HCT116 (cell line): ENCODE measurements at regions not wholly inside any gene's neighbourhood (a gene's known extent, or its start where the extent isn't known, plus 50 kb on each side); places are given as distances from the start of the nearest gene placed in this dataset.

Experiments
- ATAC-seq: fragments of 200-7000 bp; cut with Tn5 transposase; 2 replicates; pipeline ENCODE4 v1.9.1; 2020; ENCODE audit warnings: mild to moderate bottlenecking, moderate library complexity
- BruUV-seq: library from RNA; stranded (reverse); fragments of 400-500 nt; replicated peaks from 2 replicates; lab custom pipeline; 2021; lab: Mats Ljungman, UMichigan
- CTCF ChIA-PET: fragments of 300-600 bp; sonication (Branson Sonifier 250); formaldehyde crosslinking; loops from one replicate; lab custom pipeline; 2021; ENCODE audit warnings: antibody characterized with exemption; lab: Charles Lee
- POLR2A ChIA-PET: fragments of 300-600, 350-600 bp; sonication (Branson Sonifier 250); formaldehyde crosslinking; loops from one replicate; lab custom pipeline; 2021; ENCODE audit warnings: antibody characterized with exemption; lab: Charles Lee
- RAD21 ChIA-PET, 2 experiments: fragments of 300-600 bp; sonication (Branson Sonifier 250); formaldehyde crosslinking; loops; one replicate each; lab custom pipeline; 2023; ENCODE audit warnings: low total read pairs in 2 of 2; ENCODE audit not compliant: uncharacterized antibody in 2 of 2, unreplicated experiment in 2 of 2, low non-redundant PET in 1 of 2; lab: Charles Lee
- DNase-seq: peaks from one replicate; pipeline ENCODE4 v3.0.0-alpha.2; 2010; ENCODE audit warnings: low read depth, low spot score
- H2AFZ ChIP-seq: fragments of 200-600 bp; shearing (Covaris generic), sonication (generic); 2 replicates; pipeline ENCODE4 v1.6.1; 2017; ENCODE audit warnings: low read depth, mixed run types, mixed read lengths, antibody characterized with exemption, low read length; ENCODE audit not compliant: poor library complexity, severe bottlenecking
- H3K27ac ChIP-seq: 2 replicates; pipeline ENCODE4 v1.5.1; 2012; ENCODE audit warnings: low read depth, low read length
- H3K27me3 ChIP-seq: fragments of 200-600 bp; sonication (generic); 2 replicates; pipeline ENCODE4 v1.6.1; 2016; ENCODE audit warnings: mixed run types, low read length, mixed read lengths; ENCODE audit not compliant: insufficient read depth
- H3K36me3 ChIP-seq, 2 experiments: fragments of 200-500 bp in 1 of 2; fragments of 200-600 bp in 1 of 2; sonication (Bioruptor generic) in 1 of 2; sonication (generic) in 1 of 2; 2 replicates each; pipeline versions ENCODE4 v1.5.1 to v1.6.1; 2014 to 2016; ENCODE audit warnings: low read length in 2 of 2, inconsistent platforms in 1 of 2, mixed read lengths in 1 of 2, mixed run types in 1 of 2; ENCODE audit not compliant: insufficient read depth in 2 of 2, control insufficient read depth in 1 of 2
- H3K4me1 ChIP-seq, 2 experiments: fragments of 200-600 bp in 1 of 2; sonication (generic) in 1 of 2; 2 replicates each; pipeline versions ENCODE4 v1.5.1 to v1.6.1; 2012 to 2017; ENCODE audit warnings: low read length in 2 of 2, inconsistent platforms in 1 of 2, mild to moderate bottlenecking in 1 of 2, mixed read lengths in 1 of 2, mixed run types in 1 of 2, moderate library complexity in 1 of 2; ENCODE audit not compliant: insufficient read depth in 2 of 2, control insufficient read depth in 1 of 2
- H3K4me2 ChIP-seq: fragments of 200-600 bp; sonication (generic); 2 replicates; pipeline ENCODE4 v1.6.1; 2017; ENCODE audit warnings: mixed run types, low read length, mixed read lengths
- H3K4me3 ChIP-seq, 2 experiments: fragments of 200-600 bp in 1 of 2; sonication (generic) in 1 of 2; replicated peaks in 1 of 2; 2 replicates each; pipeline ENCODE4 v1.5.1; 2011 to 2016; ENCODE audit warnings: low read length in 2 of 2, control low read depth in 1 of 2, low read depth in 1 of 2, mild to moderate bottlenecking in 1 of 2, mixed read lengths in 1 of 2, mixed run types in 1 of 2
- H3K79me2 ChIP-seq: fragments of 200-600 bp; sonication (generic); 2 replicates; pipeline ENCODE4 v1.6.1; 2017; ENCODE audit warnings: mild to moderate bottlenecking, mixed run types, low read length, moderate library complexity, mixed read lengths; ENCODE audit not compliant: insufficient read depth
- H3K9ac ChIP-seq: fragments of 200-600 bp; sonication (generic); 2 replicates; pipeline ENCODE4 v1.6.1; 2016; ENCODE audit warnings: low read length, mixed read lengths
- H3K9me2 ChIP-seq: fragments of 200-600 bp; sonication (generic), shearing (Covaris generic); 2 replicates; pipeline ENCODE4 v1.6.1; 2017; ENCODE audit warnings: mixed run types, mild to moderate bottlenecking, moderate library complexity; ENCODE audit not compliant: insufficient read depth
- H3K9me3 ChIP-seq, 2 experiments: fragments of 200-500 bp in 1 of 2; fragments of 200-600 bp in 1 of 2; sonication (Bioruptor generic) in 1 of 2; sonication (generic) in 1 of 2; 2 replicates each; pipeline ENCODE4 v1.6.1; 2014 to 2017; ENCODE audit warnings: low read length in 2 of 2, mixed read lengths in 2 of 2, inconsistent platforms in 1 of 2, low read depth in 1 of 2, mild to moderate bottlenecking in 1 of 2, mixed run types in 1 of 2, moderate library complexity in 1 of 2; ENCODE audit not compliant: control insufficient read depth in 1 of 2, insufficient read depth in 1 of 2
- H4K20me1 ChIP-seq: fragments of 200-600 bp; sonication (generic), shearing (Covaris generic); 2 replicates; pipeline ENCODE4 v1.6.1; 2017; ENCODE audit warnings: mixed run types, mild to moderate bottlenecking, moderate library complexity; ENCODE audit not compliant: insufficient read depth
- CBX3 ChIP-seq: IDR thresholded peaks from 2 replicates; pipeline ENCODE4 v1.6.1; 2012; ENCODE audit warnings: low read depth
- CEBPB ChIP-seq: IDR thresholded peaks from 2 replicates; pipeline ENCODE4 v1.6.1; 2012; ENCODE audit warnings: low read depth
- EGR1 ChIP-seq: IDR thresholded peaks from 2 replicates; pipeline ENCODE4 v1.6.1; 2012; ENCODE audit warnings: low read depth
- ELF1 ChIP-seq: IDR thresholded peaks from 2 replicates; pipeline ENCODE4 v1.6.1; 2012; ENCODE audit warnings: low read depth, borderline replicate concordance
- EZH2 ChIP-seq: fragments of 200-600 bp; sonication (generic); IDR thresholded peaks from 2 replicates; pipeline ENCODE4 v1.6.1; 2017; ENCODE audit warnings: antibody characterized with exemption, mixed run types
- EZH2phosphoT487 ChIP-seq: fragments of 200-600 bp; IDR thresholded peaks from 2 replicates; pipeline ENCODE4 v1.6.1; 2018; ENCODE audit warnings: antibody characterized with exemption, borderline replicate concordance
- POLR2A ChIP-seq: IDR thresholded peaks from 2 replicates; pipeline ENCODE4 v1.7.0; 2011; ENCODE audit warnings: borderline replicate concordance; ENCODE audit not compliant: insufficient read depth, insufficient read length; ENCODE audit errors: extremely low read depth
- POLR2AphosphoS5 ChIP-seq: IDR thresholded peaks from 2 replicates; pipeline ENCODE4 v1.6.1; 2011; ENCODE audit warnings: mild to moderate bottlenecking, low read depth, low read length, moderate library complexity
- RAD21 ChIP-seq: IDR thresholded peaks from 2 replicates; pipeline ENCODE4 v1.6.1; 2012; ENCODE audit warnings: low read depth, mild to moderate bottlenecking
- SIN3A ChIP-seq: IDR thresholded peaks from 2 replicates; pipeline ENCODE4 v1.6.1; 2012; ENCODE audit warnings: low read depth
- SRF ChIP-seq: IDR thresholded peaks from 2 replicates; pipeline ENCODE4 v1.6.1; 2012; ENCODE audit warnings: low read depth
- YY1 ChIP-seq: IDR thresholded peaks from 2 replicates; pipeline ENCODE4 v1.6.1; 2011; ENCODE audit warnings: low read length, low read depth, moderate library complexity, mild to moderate bottlenecking; ENCODE audit not compliant: insufficient replicate concordance; ENCODE audit errors: extremely low read depth
- ZFX ChIP-seq: fragments of 450-650 bp; IDR thresholded peaks from 2 replicates; pipeline ENCODE4 v1.6.1; 2017
- ZNF274 ChIP-seq: fragments of 200-500 bp; sonication (Bioruptor generic); IDR thresholded peaks from 2 replicates; pipeline ENCODE4 v1.6.1; 2014; ENCODE audit warnings: mild to moderate bottlenecking, low read depth, low read length, inconsistent platforms
- intact Hi-C: fragments of 100-400 bp; cut with micrococcal nuclease; formaldehyde crosslinking; loops from 2 replicates; pipeline ENCODE4 v1.10.0; 2022
- TF ChIP-seq, protein P1 (sequence below): IDR thresholded peaks from 2 replicates; pipeline ENCODE4 v1.6.1; 2012
- TF ChIP-seq, protein P2 (sequence below), 3 experiments: fragments of 200-600 bp in 1 of 3; sonication (generic) in 1 of 3; IDR thresholded peaks in 2 of 3; conservative IDR thresholded peaks in 1 of 3; 2 replicates each; pipeline ENCODE4 v1.5.1; 2012 to 2017; ENCODE audit warnings: low read depth in 2 of 3, low read length in 2 of 3, antibody characterized with exemption in 1 of 3, borderline replicate concordance in 1 of 3, control low read depth in 1 of 3, mild to moderate bottlenecking in 1 of 3, mixed read lengths in 1 of 3, mixed run types in 1 of 3, moderate library complexity in 1 of 3; ENCODE audit not compliant: insufficient read depth in 1 of 3
- TF ChIP-seq, protein P3 (sequence below): IDR thresholded peaks from 2 replicates; pipeline ENCODE4 v1.6.1; 2012
- TF ChIP-seq, protein P4 (sequence below): IDR thresholded peaks from 2 replicates; pipeline ENCODE4 v1.6.1; 2011; ENCODE audit warnings: mild to moderate bottlenecking, low read length, moderate library complexity; ENCODE audit not compliant: insufficient replicate concordance; ENCODE audit errors: extremely low read depth
- TF ChIP-seq, protein P5 (sequence below): IDR thresholded peaks from 2 replicates; pipeline ENCODE4 v1.6.1; 2012; ENCODE audit warnings: low read depth

DNA sequence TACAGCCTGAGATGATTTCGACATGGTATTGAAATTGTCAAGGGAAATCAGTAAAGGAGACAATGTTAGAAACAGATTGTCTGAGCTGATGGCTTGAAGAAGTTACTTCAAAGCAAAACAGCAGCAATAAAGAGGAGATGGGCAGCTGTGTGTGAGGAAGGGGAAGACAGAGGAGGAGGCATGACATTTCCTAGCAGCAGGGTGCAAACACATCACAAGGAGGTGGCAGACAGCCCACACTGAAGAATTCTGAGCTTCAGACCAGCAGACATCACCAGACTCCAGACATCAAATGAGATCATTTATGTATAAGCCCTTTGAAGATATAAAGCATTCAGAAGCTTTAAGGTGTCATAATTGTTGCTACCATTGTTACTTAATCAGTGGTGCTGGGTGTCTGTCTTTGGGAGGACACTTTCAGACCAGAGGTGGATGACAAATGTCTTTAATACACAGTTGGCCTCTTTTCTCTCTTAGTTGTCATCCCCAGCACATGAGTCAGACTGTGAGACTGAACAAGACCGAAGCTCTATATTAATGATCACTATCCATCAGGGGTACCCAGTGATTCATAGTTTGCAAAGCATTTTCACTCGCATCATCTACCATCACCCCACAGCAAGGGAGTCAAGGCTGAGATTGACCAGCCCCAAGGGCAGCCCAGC is 203.9 kb downstream of the MINAR1 start:
- Histone ChIP-seq H3K4me1 (peaks cover 8 to 15% of the 10 kb centered on the region in 2 experiments; a peak in 3 of 4 replicates), H4K20me1 (no peaks in the 10 kb centered on the region), H3K27ac (no peak overlapping the region), H2AFZ (no peak overlapping the region), H3K4me3 (no peak overlapping the region), H3K36me3 (no peaks in the 10 kb centered on the region), H3K9me2 (no peaks in the 10 kb centered on the region), H3K27me3 (peaks cover 5% of the 10 kb centered on the region; the same call in 1 of the 2 replicates), H3K9me3 (no peaks in the 10 kb centered on the region), H3K9ac (no peak overlapping the region), H3K4me2 (no peak overlapping the region), H3K79me2 (no peaks in the 10 kb centered on the region)
- intact Hi-C loops, result no loop called here
- TF ChIP-seq, protein P1, sequence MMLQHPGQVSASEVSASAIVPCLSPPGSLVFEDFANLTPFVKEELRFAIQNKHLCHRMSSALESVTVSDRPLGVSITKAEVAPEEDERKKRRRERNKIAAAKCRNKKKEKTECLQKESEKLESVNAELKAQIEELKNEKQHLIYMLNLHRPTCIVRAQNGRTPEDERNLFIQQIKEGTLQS, result no peak
- TF ChIP-seq ZNF274 (no peak), EGR1 (no peak), POLR2A (no peak), ZFX (no peak), CBX3 (no peak), SIN3A (no peak), CEBPB (no peak), RAD21 (no peak), POLR2AphosphoS5 (no peak), YY1 (no peak), ELF1 (no peak), SRF (no peak), EZH2 (no peak), EZH2phosphoT487 (no peak)
- TF ChIP-seq, protein P2, sequence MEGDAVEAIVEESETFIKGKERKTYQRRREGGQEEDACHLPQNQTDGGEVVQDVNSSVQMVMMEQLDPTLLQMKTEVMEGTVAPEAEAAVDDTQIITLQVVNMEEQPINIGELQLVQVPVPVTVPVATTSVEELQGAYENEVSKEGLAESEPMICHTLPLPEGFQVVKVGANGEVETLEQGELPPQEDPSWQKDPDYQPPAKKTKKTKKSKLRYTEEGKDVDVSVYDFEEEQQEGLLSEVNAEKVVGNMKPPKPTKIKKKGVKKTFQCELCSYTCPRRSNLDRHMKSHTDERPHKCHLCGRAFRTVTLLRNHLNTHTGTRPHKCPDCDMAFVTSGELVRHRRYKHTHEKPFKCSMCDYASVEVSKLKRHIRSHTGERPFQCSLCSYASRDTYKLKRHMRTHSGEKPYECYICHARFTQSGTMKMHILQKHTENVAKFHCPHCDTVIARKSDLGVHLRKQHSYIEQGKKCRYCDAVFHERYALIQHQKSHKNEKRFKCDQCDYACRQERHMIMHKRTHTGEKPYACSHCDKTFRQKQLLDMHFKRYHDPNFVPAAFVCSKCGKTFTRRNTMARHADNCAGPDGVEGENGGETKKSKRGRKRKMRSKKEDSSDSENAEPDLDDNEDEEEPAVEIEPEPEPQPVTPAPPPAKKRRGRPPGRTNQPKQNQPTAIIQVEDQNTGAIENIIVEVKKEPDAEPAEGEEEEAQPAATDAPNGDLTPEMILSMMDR (IDR thresholded peaks at IDR 0.05 in 2 of 3, conservative IDR thresholded peaks at IDR 0.05 in 1 of 3; ENCODE audit: borderline replicate concordance in 1 of 3, insufficient read depth in 1 of 3, low read depth in 2 of 3, low read length in 2 of 3), result no peak
- TF ChIP-seq, protein P3, sequence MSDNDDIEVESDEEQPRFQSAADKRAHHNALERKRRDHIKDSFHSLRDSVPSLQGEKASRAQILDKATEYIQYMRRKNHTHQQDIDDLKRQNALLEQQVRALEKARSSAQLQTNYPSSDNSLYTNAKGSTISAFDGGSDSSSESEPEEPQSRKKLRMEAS, result no peak
- TF ChIP-seq, protein P4, sequence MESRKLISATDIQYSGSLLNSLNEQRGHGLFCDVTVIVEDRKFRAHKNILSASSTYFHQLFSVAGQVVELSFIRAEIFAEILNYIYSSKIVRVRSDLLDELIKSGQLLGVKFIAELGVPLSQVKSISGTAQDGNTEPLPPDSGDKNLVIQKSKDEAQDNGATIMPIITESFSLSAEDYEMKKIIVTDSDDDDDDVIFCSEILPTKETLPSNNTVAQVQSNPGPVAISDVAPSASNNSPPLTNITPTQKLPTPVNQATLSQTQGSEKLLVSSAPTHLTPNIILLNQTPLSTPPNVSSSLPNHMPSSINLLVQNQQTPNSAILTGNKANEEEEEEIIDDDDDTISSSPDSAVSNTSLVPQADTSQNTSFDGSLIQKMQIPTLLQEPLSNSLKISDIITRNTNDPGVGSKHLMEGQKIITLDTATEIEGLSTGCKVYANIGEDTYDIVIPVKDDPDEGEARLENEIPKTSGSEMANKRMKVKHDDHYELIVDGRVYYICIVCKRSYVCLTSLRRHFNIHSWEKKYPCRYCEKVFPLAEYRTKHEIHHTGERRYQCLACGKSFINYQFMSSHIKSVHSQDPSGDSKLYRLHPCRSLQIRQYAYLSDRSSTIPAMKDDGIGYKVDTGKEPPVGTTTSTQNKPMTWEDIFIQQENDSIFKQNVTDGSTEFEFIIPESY, result no peak
- TF ChIP-seq, protein P5, sequence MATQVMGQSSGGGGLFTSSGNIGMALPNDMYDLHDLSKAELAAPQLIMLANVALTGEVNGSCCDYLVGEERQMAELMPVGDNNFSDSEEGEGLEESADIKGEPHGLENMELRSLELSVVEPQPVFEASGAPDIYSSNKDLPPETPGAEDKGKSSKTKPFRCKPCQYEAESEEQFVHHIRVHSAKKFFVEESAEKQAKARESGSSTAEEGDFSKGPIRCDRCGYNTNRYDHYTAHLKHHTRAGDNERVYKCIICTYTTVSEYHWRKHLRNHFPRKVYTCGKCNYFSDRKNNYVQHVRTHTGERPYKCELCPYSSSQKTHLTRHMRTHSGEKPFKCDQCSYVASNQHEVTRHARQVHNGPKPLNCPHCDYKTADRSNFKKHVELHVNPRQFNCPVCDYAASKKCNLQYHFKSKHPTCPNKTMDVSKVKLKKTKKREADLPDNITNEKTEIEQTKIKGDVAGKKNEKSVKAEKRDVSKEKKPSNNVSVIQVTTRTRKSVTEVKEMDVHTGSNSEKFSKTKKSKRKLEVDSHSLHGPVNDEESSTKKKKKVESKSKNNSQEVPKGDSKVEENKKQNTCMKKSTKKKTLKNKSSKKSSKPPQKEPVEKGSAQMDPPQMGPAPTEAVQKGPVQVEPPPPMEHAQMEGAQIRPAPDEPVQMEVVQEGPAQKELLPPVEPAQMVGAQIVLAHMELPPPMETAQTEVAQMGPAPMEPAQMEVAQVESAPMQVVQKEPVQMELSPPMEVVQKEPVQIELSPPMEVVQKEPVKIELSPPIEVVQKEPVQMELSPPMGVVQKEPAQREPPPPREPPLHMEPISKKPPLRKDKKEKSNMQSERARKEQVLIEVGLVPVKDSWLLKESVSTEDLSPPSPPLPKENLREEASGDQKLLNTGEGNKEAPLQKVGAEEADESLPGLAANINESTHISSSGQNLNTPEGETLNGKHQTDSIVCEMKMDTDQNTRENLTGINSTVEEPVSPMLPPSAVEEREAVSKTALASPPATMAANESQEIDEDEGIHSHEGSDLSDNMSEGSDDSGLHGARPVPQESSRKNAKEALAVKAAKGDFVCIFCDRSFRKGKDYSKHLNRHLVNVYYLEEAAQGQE, result no peak
- CTCF ChIA-PET, result no interaction called here
- DNase-seq (no peak), ATAC-seq (no peak)
- no TSS peak for BruUV-seq
- POLR2A ChIA-PET, result no interaction called here
- RAD21 ChIA-PET, result no interaction called here
